22Rv1 (cell line): ENCODE measurements at regions not wholly inside any gene's neighbourhood (a gene's known extent, or its start where the extent isn't known, plus 50 kb on each side); places are given as distances from the start of the nearest gene placed in this dataset.

Experiments
- CTCF ChIP-seq: fragments of 450-650 bp; IDR thresholded peaks from 2 replicates; pipeline ENCODE4 v1.5.1; 2017; ENCODE audit warnings: mild to moderate bottlenecking
- ZFX ChIP-seq: fragments of 450-650 bp; IDR thresholded peaks from 2 replicates; pipeline ENCODE4 v1.6.1; 2017; ENCODE audit warnings: antibody characterized with exemption, borderline replicate concordance

- no peak for TF ChIP-seq CTCF
- no peak for TF ChIP-seq ZFX
Measured at GRCh38 chr9:120198027-120198426, 381.9 kb downstream of the CDK5RAP2 start.
